ENCODE measurements at regions not wholly inside any gene's neighbourhood (a gene's known extent, or its start where the extent isn't known, plus 50 kb on each side); places are given as distances from the start of the nearest gene placed in this dataset.

DNA sequence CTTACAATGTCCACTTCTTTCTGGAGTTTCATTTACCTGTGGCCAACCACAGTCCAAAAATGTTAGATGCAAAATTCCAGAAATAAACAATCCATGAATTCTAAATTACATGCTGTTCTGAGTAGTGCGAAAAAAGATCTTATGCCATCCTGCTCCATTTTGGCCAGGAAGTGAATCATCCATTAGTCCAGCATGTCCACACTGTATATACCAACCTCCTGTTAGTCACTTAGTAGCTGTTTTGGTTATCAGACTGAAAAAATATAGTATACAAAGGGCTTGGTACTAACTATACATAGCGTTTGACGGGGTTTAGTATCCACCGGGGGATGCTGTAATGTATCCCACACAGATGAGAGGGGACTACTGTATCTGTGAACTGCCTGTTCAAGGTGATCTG, 618.0 kb upstream of the ARGLU1 start:
- no peaks in the 10 kb centered on the region for H3K9me3 ChIP-seq
- TF ChIP-seq, protein P1, sequence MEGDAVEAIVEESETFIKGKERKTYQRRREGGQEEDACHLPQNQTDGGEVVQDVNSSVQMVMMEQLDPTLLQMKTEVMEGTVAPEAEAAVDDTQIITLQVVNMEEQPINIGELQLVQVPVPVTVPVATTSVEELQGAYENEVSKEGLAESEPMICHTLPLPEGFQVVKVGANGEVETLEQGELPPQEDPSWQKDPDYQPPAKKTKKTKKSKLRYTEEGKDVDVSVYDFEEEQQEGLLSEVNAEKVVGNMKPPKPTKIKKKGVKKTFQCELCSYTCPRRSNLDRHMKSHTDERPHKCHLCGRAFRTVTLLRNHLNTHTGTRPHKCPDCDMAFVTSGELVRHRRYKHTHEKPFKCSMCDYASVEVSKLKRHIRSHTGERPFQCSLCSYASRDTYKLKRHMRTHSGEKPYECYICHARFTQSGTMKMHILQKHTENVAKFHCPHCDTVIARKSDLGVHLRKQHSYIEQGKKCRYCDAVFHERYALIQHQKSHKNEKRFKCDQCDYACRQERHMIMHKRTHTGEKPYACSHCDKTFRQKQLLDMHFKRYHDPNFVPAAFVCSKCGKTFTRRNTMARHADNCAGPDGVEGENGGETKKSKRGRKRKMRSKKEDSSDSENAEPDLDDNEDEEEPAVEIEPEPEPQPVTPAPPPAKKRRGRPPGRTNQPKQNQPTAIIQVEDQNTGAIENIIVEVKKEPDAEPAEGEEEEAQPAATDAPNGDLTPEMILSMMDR (IDR thresholded peaks at IDR 0.05): no peak
- no peaks in the 10 kb centered on the region for H3K36me3 ChIP-seq
- H3K27me3 ChIP-seq (ENCODE audit: low read depth): no peaks in the 10 kb centered on the region
- DNase-seq: no peak
- no peak overlapping the region for H3K27ac ChIP-seq
- no peak for ATAC-seq
- intact Hi-C loops (cut with DNase I): no loop called here
- H3K4me1 ChIP-seq: no peaks in the 10 kb centered on the region
- no peak overlapping the region for H3K4me3 ChIP-seq

DNA sequence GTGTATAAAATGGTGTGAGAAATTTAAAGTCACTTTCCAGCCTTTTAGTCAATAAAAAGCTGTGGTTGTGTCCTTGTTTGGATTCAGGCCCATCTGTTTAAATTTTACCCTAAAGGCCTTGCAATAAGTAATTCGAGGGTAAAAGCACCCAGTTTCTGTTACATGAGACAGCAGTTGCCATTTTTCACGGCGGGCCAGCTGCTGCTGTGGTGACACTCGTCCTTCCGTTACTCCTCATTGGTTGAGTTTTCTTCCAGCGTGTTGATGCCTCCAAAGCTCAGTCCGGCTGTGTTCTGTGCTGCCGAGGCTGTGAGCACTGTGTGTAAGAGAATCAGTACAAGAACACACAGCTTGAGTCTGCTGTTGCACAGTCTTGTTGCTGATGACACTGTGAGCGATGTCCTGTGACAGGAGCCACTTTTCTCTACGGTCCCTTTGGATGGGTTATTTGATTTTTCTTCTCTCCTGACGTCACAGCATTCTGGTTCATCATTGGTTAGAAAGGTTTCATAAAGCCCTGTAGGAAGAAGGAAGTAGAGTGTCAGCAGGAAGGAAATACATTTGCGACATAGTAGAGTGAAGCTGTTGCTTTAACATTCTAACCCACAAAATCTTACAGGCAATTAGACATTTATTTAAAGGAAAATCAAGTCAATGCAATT, 602.5 kb upstream of the ARGLU1 start:
- TF ChIP-seq, protein P1 (IDR thresholded peaks at IDR 0.05): no peak
- Histone ChIP-seq H3K36me3 (no peaks in the 10 kb centered on the region), H3K9me3 (no peaks in the 10 kb centered on the region), H3K4me3 (no peak overlapping the region), H3K4me1 (no peaks in the 10 kb centered on the region), H3K27me3 (ENCODE audit: low read depth) (no peaks in the 10 kb centered on the region), H3K27ac (no peak overlapping the region)
- no peak for DNase-seq
- ATAC-seq: no peak
- intact Hi-C loops (cut with DNase I): no loop called here

DNA sequence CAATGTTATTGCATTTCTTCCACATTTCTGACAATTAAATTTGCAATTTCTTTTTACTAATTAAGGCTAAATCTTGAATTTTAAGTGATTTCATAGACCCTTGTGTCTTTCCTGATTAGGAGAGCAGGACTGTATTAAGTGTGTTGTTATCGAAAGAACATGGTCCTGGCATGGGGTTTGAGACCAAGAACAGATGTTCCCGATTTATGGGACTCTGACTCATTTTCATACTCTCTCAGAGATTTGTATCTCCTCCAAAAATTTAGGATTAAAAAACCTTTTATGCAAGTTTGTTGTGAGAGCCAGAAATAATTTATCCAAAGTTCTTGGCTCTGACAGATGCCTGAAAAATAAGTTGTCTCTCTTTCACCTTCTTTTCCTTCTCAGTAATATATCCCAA, 589.3 kb upstream of the ARGLU1 start:
- TF ChIP-seq, protein P1 (IDR thresholded peaks at IDR 0.05): no peak
- H3K4me3 ChIP-seq: no peak overlapping the region
- no peaks in the 10 kb centered on the region for H3K27me3 ChIP-seq (ENCODE audit: low read depth)
- intact Hi-C loops (cut with DNase I): no loop called here
- H3K27ac ChIP-seq: no peak overlapping the region
- H3K36me3 ChIP-seq: no peaks in the 10 kb centered on the region
- ATAC-seq: no peak
- H3K9me3 ChIP-seq: no peaks in the 10 kb centered on the region
- H3K4me1 ChIP-seq: no peaks in the 10 kb centered on the region
- no peak for DNase-seq

DNA sequence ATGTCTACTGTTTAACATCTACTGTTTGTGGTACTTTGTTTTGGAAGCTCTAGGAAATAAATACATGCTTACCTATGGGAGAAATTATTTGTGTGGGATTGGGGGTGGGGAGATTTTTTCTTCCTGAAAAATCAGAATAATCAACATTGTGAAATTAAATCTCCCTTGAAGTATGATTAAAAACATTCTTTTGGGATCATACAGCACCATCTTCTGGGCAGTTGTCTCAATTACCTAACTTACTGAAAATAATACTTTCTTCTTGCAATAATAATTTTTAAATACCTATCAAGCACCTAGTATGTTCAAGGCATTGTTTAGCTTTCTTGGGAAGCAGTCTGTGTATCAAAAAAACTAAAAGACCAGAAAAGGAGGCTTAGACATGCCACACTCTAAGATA, 576.5 kb upstream of the ARGLU1 start:
- TF ChIP-seq, protein P1 (IDR thresholded peaks at IDR 0.05): no peak
- ATAC-seq: no peak
- no peaks in the 10 kb centered on the region for H3K4me1 ChIP-seq
- no peaks in the 10 kb centered on the region for H3K27me3 ChIP-seq (ENCODE audit: low read depth)
- intact Hi-C loops (cut with DNase I): no loop called here
- no peaks in the 10 kb centered on the region for H3K9me3 ChIP-seq
- no peaks in the 10 kb centered on the region for H3K36me3 ChIP-seq
- H3K4me3 ChIP-seq: no peak overlapping the region
- no peak for DNase-seq
- H3K27ac ChIP-seq: no peak overlapping the region

DNA sequence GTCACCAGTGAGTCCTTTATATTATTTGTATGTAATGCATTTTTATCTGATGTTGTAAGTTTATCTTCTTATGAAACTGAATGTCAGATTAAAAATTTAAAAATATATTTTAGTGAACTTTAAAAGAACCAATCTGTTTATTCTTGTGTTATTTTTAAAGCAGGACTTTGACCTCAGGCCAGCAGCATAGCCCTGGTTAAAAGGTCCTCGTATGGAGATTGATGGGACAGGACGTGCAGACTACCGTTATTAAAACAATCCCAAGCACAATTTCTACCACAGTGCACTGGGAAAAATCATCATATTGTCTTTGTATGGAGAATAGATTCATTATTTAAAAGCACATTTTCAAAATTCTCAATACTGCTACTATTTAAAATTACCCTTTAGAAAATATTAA, 573.8 kb upstream of the ARGLU1 start:
- Histone ChIP-seq H3K4me3 (no peak overlapping the region), H3K27me3 (ENCODE audit: low read depth) (no peaks in the 10 kb centered on the region), H3K36me3 (no peaks in the 10 kb centered on the region), H3K4me1 (no peaks in the 10 kb centered on the region), H3K9me3 (no peaks in the 10 kb centered on the region), H3K27ac (no peak overlapping the region)
- intact Hi-C loops (cut with DNase I): no loop called here
- DNase-seq (no peak), ATAC-seq (no peak)
- TF ChIP-seq, protein P1 (IDR thresholded peaks at IDR 0.05): no peak

All from lower lobe of right lung (tissue), 2 donors.